ENCODE measurements at regions not wholly inside any gene's neighbourhood (a gene's known extent, or its start where the extent isn't known, plus 50 kb on each side); places are given as distances from the start of the nearest gene placed in this dataset.

- DNase-seq, result no peak
These were observed 64.3 kb upstream of the VANGL1 start for GRCh38 chr1:115577513-115577912.

- DNase-seq, result no peak
These were observed 66.1 kb upstream of the VANGL1 start for GRCh38 chr1:115575661-115576060.

GRCh38 chr1:115572710-115573109 is 69.1 kb upstream of the VANGL1 start:
- no peak for DNase-seq

- no peak for DNase-seq
These were observed 74.3 kb upstream of the VANGL1 start for GRCh38 chr1:115567431-115567830.

GRCh38 chr1:115565791-115566190 is 76.0 kb upstream of the VANGL1 start:
- DNase-seq, result no peak

- no peak for DNase-seq
These were observed 76.4 kb upstream of the VANGL1 start for GRCh38 chr1:115565353-115565752.

- DNase-seq, result no peak
These were observed 77.6 kb upstream of the VANGL1 start for GRCh38 chr1:115564201-115564600.

GRCh38 chr1:115560027-115560426 is 81.7 kb upstream of the VANGL1 start:
- DNase-seq, result no peak

GRCh38 chr1:115558275-115558674 is 83.5 kb upstream of the VANGL1 start:
- no peak for DNase-seq

GRCh38 chr1:115557715-115558114 is 84.1 kb upstream of the VANGL1 start:
- peak; percentile 46 for DNase-seq

GRCh38 chr1:115556236-115556635 is 85.5 kb upstream of the VANGL1 start:
- DNase-seq, result no peak

GRCh38 chr1:115555446-115555845 is 86.3 kb upstream of the VANGL1 start:
- DNase-seq, result no peak

GRCh38 chr1:115547696-115548095 is 94.1 kb upstream of the VANGL1 start:
- no peak for DNase-seq

GRCh38 chr1:115546846-115547245 is 94.9 kb upstream of the VANGL1 start:
- DNase-seq, result no peak

- DNase-seq, result no peak
These were observed 95.7 kb upstream of the VANGL1 start for GRCh38 chr1:115545791-115546733.

GRCh38 chr1:115545096-115545720 is 96.6 kb upstream of the VANGL1 start:
- DNase-seq, result no peak

GRCh38 chr1:115544131-115544530 is 97.6 kb upstream of the VANGL1 start:
- no peak for DNase-seq

- DNase-seq, result no peak
These were observed 98.5 kb upstream of the VANGL1 start for GRCh38 chr1:115543247-115543646.

GRCh38 chr1:115539736-115540135 is 102.0 kb upstream of the VANGL1 start:
- DNase-seq, result no peak

GRCh38 chr1:115539061-115539460 is 102.7 kb upstream of the VANGL1 start:
- DNase-seq, result no peak

- DNase-seq, result no peak
These were observed 103.2 kb upstream of the VANGL1 start for GRCh38 chr1:115538579-115538978.

GRCh38 chr1:115537415-115537814 is 104.4 kb upstream of the VANGL1 start:
- no peak for DNase-seq

GRCh38 chr1:115536279-115536816 is 105.4 kb upstream of the VANGL1 start:
- DNase-seq, result no peak

GRCh38 chr1:115534106-115534505 is 107.7 kb upstream of the VANGL1 start:
- DNase-seq, result no peak

All from NCI-H2171 (cell line).